Spleen (tissue), 7 donors: ENCODE measurements at regions not wholly inside any gene's neighbourhood (a gene's known extent, or its start where the extent isn't known, plus 50 kb on each side); places are given as distances from the start of the nearest gene placed in this dataset.

ENCODE experiments used
- CTCF ChIP-seq, 11 experiments: fragments of 200-600 bp in 7 of 11; fragments of 450-650 bp in 4 of 11; sonication (generic) in 4 of 11; IDR thresholded peaks in 8 of 11; conservative IDR thresholded peaks in 3 of 11; 1 replicate in 7 of 11; 2 replicates in 4 of 11; pipeline versions ENCODE4 v1.4.0 to v1.8.0; 2016 to 2021; ENCODE audit warnings: antibody characterized with exemption in 11 of 11, inconsistent platforms in 4 of 11, mild to moderate bottlenecking in 1 of 11
- POLR2A ChIP-seq, 3 donors: fragments of 450-650 bp; IDR thresholded peaks; one replicate each; pipeline ENCODE4 v1.5.1; 2017; ENCODE audit warnings: antibody characterized with exemption in 3 of 3, mild to moderate bottlenecking in 1 of 3
- POLR2AphosphoS5 ChIP-seq, 3 donors: sonication (generic); formaldehyde crosslinking; IDR thresholded peaks; one replicate each; pipeline ENCODE4 v1.5.1; 2017; ENCODE audit warnings: antibody characterized with exemption in 3 of 3
- donor health status: DM: no; HTN: no; CAD: no; lungs with moderate emphysema.
- donor health status: DM: no; HTN: no; CAD: no.
- donor health status: DM: no; HTN: no; CAD: no.

GRCh38 chr3:24689353-24689752 is 194.7 kb upstream of the THRB start:
- TF ChIP-seq CTCF (IDR thresholded peaks at IDR 0.05 in 8 of 11, conservative IDR thresholded peaks at IDR 0.05 in 3 of 11) (no peak), POLR2A (IDR thresholded peaks at IDR 0.05) (no peak), POLR2AphosphoS5 (IDR thresholded peaks at IDR 0.05) (no peak)
